ENCODE measurements at regions not wholly inside any gene's neighbourhood (a gene's known extent, or its start where the extent isn't known, plus 50 kb on each side); places are given as distances from the start of the nearest gene placed in this dataset.

DNA sequence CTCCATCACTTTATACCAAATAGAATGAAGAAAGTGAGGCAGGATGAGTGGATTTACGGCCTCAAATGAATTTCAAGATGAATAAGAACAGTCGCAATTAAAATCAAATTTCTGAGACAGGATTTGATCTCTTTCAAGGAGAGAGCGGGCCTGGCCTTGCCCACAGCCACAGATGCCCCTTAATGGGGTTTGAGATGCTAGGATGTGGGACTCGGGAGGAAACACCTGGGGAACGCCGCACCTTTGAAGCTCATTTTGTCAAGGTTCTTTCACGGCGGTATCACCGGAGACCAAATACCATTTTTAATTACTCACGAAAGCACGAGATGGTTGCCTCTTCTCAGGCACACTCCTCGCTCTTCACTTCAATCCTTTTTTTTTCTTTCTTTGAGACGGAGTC is 178.1 kb upstream of the SDK2 start:
- TF ChIP-seq, protein P1, sequence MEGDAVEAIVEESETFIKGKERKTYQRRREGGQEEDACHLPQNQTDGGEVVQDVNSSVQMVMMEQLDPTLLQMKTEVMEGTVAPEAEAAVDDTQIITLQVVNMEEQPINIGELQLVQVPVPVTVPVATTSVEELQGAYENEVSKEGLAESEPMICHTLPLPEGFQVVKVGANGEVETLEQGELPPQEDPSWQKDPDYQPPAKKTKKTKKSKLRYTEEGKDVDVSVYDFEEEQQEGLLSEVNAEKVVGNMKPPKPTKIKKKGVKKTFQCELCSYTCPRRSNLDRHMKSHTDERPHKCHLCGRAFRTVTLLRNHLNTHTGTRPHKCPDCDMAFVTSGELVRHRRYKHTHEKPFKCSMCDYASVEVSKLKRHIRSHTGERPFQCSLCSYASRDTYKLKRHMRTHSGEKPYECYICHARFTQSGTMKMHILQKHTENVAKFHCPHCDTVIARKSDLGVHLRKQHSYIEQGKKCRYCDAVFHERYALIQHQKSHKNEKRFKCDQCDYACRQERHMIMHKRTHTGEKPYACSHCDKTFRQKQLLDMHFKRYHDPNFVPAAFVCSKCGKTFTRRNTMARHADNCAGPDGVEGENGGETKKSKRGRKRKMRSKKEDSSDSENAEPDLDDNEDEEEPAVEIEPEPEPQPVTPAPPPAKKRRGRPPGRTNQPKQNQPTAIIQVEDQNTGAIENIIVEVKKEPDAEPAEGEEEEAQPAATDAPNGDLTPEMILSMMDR (IDR thresholded peaks at IDR 0.05; ENCODE audit: low read length) = no peak
- TF ChIP-seq EZH2 (IDR thresholded peaks at IDR 0.05; ENCODE audit: borderline replicate concordance, low read length) = no peak

Measured in OCI-LY1 (cell line).